ENCODE measurements at regions not wholly inside any gene's neighbourhood (a gene's known extent, or its start where the extent isn't known, plus 50 kb on each side); places are given as distances from the start of the nearest gene placed in this dataset.

GRCh38 chr1:207971331-207972219 is 60.6 kb upstream of the CD34 start:
- Histone ChIP-seq H3K9ac (ENCODE audit: low read depth, low read length) (no peak overlapping the region), H3K36me3 (ENCODE audit: control insufficient read depth, insufficient read depth, low read length) (no peaks in the 10 kb centered on the region), H3K4me3 (ENCODE audit: low read depth, low read length) (no peak overlapping the region), H3K9me3 (ENCODE audit: control insufficient read depth, insufficient read depth, low read length) (no peaks in the 10 kb centered on the region), H3K27me3 (ENCODE audit: control insufficient read depth, insufficient read depth, low read length) (0 out of 2 replicates have a peak, but pooled peaks cover 3% of the 10 kb centered on the region), H3K4me1 (ENCODE audit: control insufficient read depth, insufficient read depth, low read length) (no peaks in the 10 kb centered on the region), H3K27ac (ENCODE audit: low read depth, low read length) (no peak overlapping the region)

- H3K9me3 ChIP-seq (ENCODE audit: control insufficient read depth, insufficient read depth, low read length): no peaks in the 10 kb centered on the region
- no peak overlapping the region for H3K9ac ChIP-seq (ENCODE audit: low read depth, low read length)
- no peak overlapping the region for H3K27ac ChIP-seq (ENCODE audit: low read depth, low read length)
These were observed 59.7 kb upstream of the CD34 start for GRCh38 chr1:207970329-207971233.

GRCh38 chr1:207969528-207969927 is 58.6 kb upstream of the CD34 start:
- H3K27me3 ChIP-seq (ENCODE audit: control insufficient read depth, insufficient read depth, low read length): peaks cover 12% of the 10 kb centered on the region
- no peak overlapping the region for H3K9ac ChIP-seq (ENCODE audit: low read depth, low read length)
- H3K4me1 ChIP-seq (ENCODE audit: control insufficient read depth, insufficient read depth, low read length): 0 out of 2 replicates have a peak, but pooled peaks cover 4% of the 10 kb centered on the region
- H3K9me3 ChIP-seq (ENCODE audit: control insufficient read depth, insufficient read depth, low read length): no peaks in the 10 kb centered on the region
- H3K27ac ChIP-seq (ENCODE audit: low read depth, low read length): no peak overlapping the region
- no peaks in the 10 kb centered on the region for H3K36me3 ChIP-seq (ENCODE audit: control insufficient read depth, insufficient read depth, low read length)
- no peak overlapping the region for H3K4me3 ChIP-seq (ENCODE audit: low read depth, low read length)

More at GRCh38 chr1:207970329-207971233, 59.7 kb upstream of the CD34 start:
- Histone ChIP-seq H3K27me3 (ENCODE audit: control insufficient read depth, insufficient read depth, low read length) (0 out of 2 replicates have a peak, but pooled peaks cover 6% of the 10 kb centered on the region), H3K36me3 (ENCODE audit: control insufficient read depth, insufficient read depth, low read length) (no peaks in the 10 kb centered on the region), H3K4me3 (ENCODE audit: low read depth, low read length) (no peak overlapping the region), H3K4me1 (ENCODE audit: control insufficient read depth, insufficient read depth, low read length) (0 out of 2 replicates have a peak, but pooled peaks cover 2% of the 10 kb centered on the region)

GRCh38 chr1:207968521-207969009 is 57.6 kb upstream of the CD34 start:
- Histone ChIP-seq H3K27ac (ENCODE audit: low read depth, low read length) (no peak overlapping the region), H3K36me3 (ENCODE audit: control insufficient read depth, insufficient read depth, low read length) (no peaks in the 10 kb centered on the region), H3K4me1 (ENCODE audit: control insufficient read depth, insufficient read depth, low read length) (peaks cover 11% of the 10 kb centered on the region; the same call in 1 of the 2 replicates), H3K4me3 (ENCODE audit: low read depth, low read length) (no peak overlapping the region), H3K9me3 (ENCODE audit: control insufficient read depth, insufficient read depth, low read length) (no peaks in the 10 kb centered on the region), H3K9ac (ENCODE audit: low read depth, low read length) (no peak overlapping the region), H3K27me3 (ENCODE audit: control insufficient read depth, insufficient read depth, low read length) (peaks cover 21% of the 10 kb centered on the region)

GRCh38 chr1:207967703-207968102 is 56.8 kb upstream of the CD34 start:
- Histone ChIP-seq H3K27me3 (ENCODE audit: control insufficient read depth, insufficient read depth, low read length) (peaks cover 25% of the 10 kb centered on the region), H3K9me3 (ENCODE audit: control insufficient read depth, insufficient read depth, low read length) (no peaks in the 10 kb centered on the region), H3K27ac (ENCODE audit: low read depth, low read length) (no peak overlapping the region), H3K9ac (ENCODE audit: low read depth, low read length) (no peak overlapping the region), H3K4me1 (ENCODE audit: control insufficient read depth, insufficient read depth, low read length) (peaks cover 15% of the 10 kb centered on the region; the same call in 1 of the 2 replicates), H3K4me3 (ENCODE audit: low read depth, low read length) (no peak overlapping the region), H3K36me3 (ENCODE audit: control insufficient read depth, insufficient read depth, low read length) (no peaks in the 10 kb centered on the region)

GRCh38 chr1:207966521-207966920 is 55.6 kb upstream of the CD34 start:
- H3K27me3 ChIP-seq (ENCODE audit: control insufficient read depth, insufficient read depth, low read length): peaks cover 37% of the 10 kb centered on the region
- no peak overlapping the region for H3K27ac ChIP-seq (ENCODE audit: low read depth, low read length)
- H3K9ac ChIP-seq (ENCODE audit: low read depth, low read length): no peak overlapping the region
- H3K4me1 ChIP-seq (ENCODE audit: control insufficient read depth, insufficient read depth, low read length): peaks cover 16% of the 10 kb centered on the region; the same call in 1 of the 2 replicates
- no peaks in the 10 kb centered on the region for H3K36me3 ChIP-seq (ENCODE audit: control insufficient read depth, insufficient read depth, low read length)
- no peaks in the 10 kb centered on the region for H3K9me3 ChIP-seq (ENCODE audit: control insufficient read depth, insufficient read depth, low read length)
- H3K4me3 ChIP-seq (ENCODE audit: low read depth, low read length): no peak overlapping the region

GRCh38 chr1:207965392-207966387 is 54.8 kb upstream of the CD34 start:
- Histone ChIP-seq H3K27me3 (ENCODE audit: control insufficient read depth, insufficient read depth, low read length) (peaks cover 46% of the 10 kb centered on the region), H3K36me3 (ENCODE audit: control insufficient read depth, insufficient read depth, low read length) (no peaks in the 10 kb centered on the region), H3K9me3 (ENCODE audit: control insufficient read depth, insufficient read depth, low read length) (no peaks in the 10 kb centered on the region)

GRCh38 chr1:207964195-207964966 is 53.5 kb upstream of the CD34 start:
- Histone ChIP-seq H3K9ac (ENCODE audit: low read depth, low read length) (no peak overlapping the region), H3K4me1 (ENCODE audit: control insufficient read depth, insufficient read depth, low read length) (peaks cover 16% of the 10 kb centered on the region; the same call in 1 of the 2 replicates), H3K9me3 (ENCODE audit: control insufficient read depth, insufficient read depth, low read length) (no peaks in the 10 kb centered on the region), H3K4me3 (ENCODE audit: low read depth, low read length) (peak overlapping the region; percentile 73), H3K36me3 (ENCODE audit: control insufficient read depth, insufficient read depth, low read length) (no peaks in the 10 kb centered on the region), H3K27me3 (ENCODE audit: control insufficient read depth, insufficient read depth, low read length) (peaks cover 59% of the 10 kb centered on the region), H3K27ac (ENCODE audit: low read depth, low read length) (no peak overlapping the region)

More at GRCh38 chr1:207965392-207966387, 54.8 kb upstream of the CD34 start:
- Histone ChIP-seq H3K4me1 (ENCODE audit: control insufficient read depth, insufficient read depth, low read length) (peaks cover 16% of the 10 kb centered on the region; the same call in 1 of the 2 replicates), H3K27ac (ENCODE audit: low read depth, low read length) (no peak overlapping the region), H3K9ac (ENCODE audit: low read depth, low read length) (no peak overlapping the region), H3K4me3 (ENCODE audit: low read depth, low read length) (no peak overlapping the region)

- H3K36me3 ChIP-seq (ENCODE audit: control insufficient read depth, insufficient read depth, low read length): no peaks in the 10 kb centered on the region
- H3K9me3 ChIP-seq (ENCODE audit: control insufficient read depth, insufficient read depth, low read length): no peaks in the 10 kb centered on the region
- peak overlapping the region; percentile 66 for H3K9ac ChIP-seq (ENCODE audit: low read depth, low read length)
- H3K27ac ChIP-seq (ENCODE audit: low read depth, low read length): no peak overlapping the region
- H3K4me3 ChIP-seq (ENCODE audit: low read depth, low read length): peak overlapping the region; percentile 73
- H3K4me1 ChIP-seq (ENCODE audit: control insufficient read depth, insufficient read depth, low read length): peaks cover 16% of the 10 kb centered on the region; the same call in 1 of the 2 replicates
- H3K27me3 ChIP-seq (ENCODE audit: control insufficient read depth, insufficient read depth, low read length): peaks cover 66% of the 10 kb centered on the region
These were observed 52.7 kb upstream of the CD34 start for GRCh38 chr1:207963427-207964194.
